ENCODE measurements at regions not wholly inside any gene's neighbourhood (a gene's known extent, or its start where the extent isn't known, plus 50 kb on each side); places are given as distances from the start of the nearest gene placed in this dataset.
A peak's percentile ranks its signal among the peaks of the same experiment; 100 is the strongest.

DNA sequence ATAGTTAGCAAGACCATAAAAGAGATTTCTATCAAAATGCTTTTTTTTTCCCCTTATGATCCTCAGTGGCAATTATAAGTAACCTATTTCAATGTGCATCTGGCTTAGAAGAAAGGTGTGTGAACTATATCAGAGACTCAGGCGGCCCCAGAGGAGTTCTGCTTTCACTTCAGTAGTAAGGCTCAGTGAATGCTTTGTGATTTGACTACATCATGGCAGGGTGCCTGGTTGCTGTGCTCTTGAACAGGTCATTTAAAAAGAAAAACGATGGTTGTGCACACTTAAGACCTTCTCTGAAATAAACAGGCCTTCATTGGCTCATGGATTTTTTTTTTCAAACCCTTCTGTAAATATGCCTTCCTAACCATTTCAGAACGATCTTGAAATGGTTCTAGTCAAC lies 400.4 kb upstream of the RARB start:
- no peak overlapping the region for H3K27ac ChIP-seq
- POLR2A ChIA-PET (ENCODE audit: low non-redundant PET) = no interaction called here
- TF ChIP-seq, protein P1, sequence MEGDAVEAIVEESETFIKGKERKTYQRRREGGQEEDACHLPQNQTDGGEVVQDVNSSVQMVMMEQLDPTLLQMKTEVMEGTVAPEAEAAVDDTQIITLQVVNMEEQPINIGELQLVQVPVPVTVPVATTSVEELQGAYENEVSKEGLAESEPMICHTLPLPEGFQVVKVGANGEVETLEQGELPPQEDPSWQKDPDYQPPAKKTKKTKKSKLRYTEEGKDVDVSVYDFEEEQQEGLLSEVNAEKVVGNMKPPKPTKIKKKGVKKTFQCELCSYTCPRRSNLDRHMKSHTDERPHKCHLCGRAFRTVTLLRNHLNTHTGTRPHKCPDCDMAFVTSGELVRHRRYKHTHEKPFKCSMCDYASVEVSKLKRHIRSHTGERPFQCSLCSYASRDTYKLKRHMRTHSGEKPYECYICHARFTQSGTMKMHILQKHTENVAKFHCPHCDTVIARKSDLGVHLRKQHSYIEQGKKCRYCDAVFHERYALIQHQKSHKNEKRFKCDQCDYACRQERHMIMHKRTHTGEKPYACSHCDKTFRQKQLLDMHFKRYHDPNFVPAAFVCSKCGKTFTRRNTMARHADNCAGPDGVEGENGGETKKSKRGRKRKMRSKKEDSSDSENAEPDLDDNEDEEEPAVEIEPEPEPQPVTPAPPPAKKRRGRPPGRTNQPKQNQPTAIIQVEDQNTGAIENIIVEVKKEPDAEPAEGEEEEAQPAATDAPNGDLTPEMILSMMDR (conservative IDR thresholded peaks at IDR 0.05; ENCODE audit: low read depth) = no peak
- no peak for DNase-seq (ENCODE audit: low spot score)
- CTCF ChIA-PET = no interaction called here

DNA sequence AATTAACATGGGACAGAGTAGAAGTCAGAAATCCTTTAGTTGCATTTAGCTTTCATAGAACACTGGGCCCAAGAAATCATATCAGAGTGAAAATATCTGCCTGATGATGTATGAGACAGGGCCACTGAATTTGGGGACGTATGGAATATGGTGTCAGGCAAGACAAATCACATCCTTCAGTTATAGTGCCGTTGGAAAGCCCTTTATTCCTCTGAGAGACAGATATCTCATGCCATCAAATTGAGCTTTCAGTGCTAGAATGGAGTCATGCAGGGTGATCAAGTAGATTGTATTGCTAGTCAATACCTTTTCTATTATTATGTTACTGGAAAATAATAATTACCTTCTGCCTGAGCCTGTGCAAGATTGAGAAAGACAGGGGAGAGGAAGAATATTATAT lies 398.2 kb upstream of the RARB start:
- TF ChIP-seq, protein P1 (conservative IDR thresholded peaks at IDR 0.05; ENCODE audit: low read depth) = no peak
- no peak for DNase-seq (ENCODE audit: low spot score)
- ChIA-PET CTCF (no interaction called here), POLR2A (ENCODE audit: low non-redundant PET) (no interaction called here)
- H3K27ac ChIP-seq = no peak overlapping the region

DNA sequence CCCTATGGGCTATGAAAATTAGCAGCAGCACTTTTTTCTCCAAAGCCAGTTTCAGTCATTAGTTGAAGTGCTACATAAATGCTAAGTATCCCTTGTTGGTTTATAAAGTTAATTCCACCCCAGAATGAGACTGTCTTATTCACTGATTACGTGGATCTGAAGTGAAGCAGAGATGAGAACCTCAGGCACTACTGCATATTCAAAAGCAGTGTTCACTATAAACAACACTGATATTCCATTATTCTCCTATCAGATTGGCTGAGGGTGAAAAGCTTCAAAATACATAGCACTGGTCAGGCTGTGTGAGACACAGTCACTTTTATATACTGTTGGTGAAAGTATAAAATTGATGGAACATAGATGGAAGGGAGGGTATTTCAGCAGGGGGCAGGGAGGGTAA lies 395.7 kb upstream of the RARB start:
- no peak for DNase-seq (ENCODE audit: low spot score)
- H3K27ac ChIP-seq = no peak overlapping the region
- POLR2A ChIA-PET (ENCODE audit: low non-redundant PET) = no interaction called here
- TF ChIP-seq, protein P1 (conservative IDR thresholded peaks at IDR 0.05; ENCODE audit: low read depth) = no peak
- CTCF ChIA-PET = no interaction called here

DNA sequence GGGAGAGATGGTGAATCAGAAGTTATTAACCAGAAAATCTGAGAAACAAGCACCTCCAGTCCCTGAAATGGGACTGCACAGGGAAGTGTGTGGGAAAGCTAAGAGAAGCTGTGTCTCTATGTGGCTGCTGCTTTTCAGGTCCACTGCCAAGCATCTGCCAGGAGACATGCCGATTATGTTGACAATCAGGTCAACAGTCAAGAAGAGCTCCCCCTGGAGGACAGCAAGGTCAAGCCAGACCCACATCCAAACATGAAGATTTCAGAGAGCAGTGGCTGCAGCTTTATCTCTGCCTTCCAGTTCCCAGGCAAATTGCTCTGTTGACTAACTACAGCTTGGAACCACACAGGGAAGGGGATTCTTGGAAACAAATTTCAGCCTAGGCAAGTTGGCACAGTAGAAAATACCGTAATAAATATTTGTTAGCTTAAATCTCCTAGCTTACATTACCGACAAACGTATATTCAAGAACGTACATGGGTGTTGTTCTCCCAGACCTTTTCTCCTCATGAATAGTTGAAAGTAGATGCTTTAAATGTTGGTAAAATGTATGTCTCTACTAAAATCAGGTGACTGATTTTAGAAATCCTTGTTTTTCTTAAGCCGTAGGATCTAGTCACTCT lies 394.5 kb upstream of the RARB start:
- ChIA-PET CTCF (interaction anchor here (0.6 kb wide), 4 partner anchors 9 to 319 kb away, joined by 3 read pairs; no protein-coding TSS in a partner anchor), POLR2A (ENCODE audit: low non-redundant PET) (no interaction called here)
- TF ChIP-seq, protein P1 (conservative IDR thresholded peaks at IDR 0.05; ENCODE audit: low read depth) = 0 out of 2 replicates have a peak, but pooled peaks have one; percentile 18
- no peak overlapping the region for H3K27ac ChIP-seq
- DNase-seq (ENCODE audit: low spot score) = peak; percentile 1

DNA sequence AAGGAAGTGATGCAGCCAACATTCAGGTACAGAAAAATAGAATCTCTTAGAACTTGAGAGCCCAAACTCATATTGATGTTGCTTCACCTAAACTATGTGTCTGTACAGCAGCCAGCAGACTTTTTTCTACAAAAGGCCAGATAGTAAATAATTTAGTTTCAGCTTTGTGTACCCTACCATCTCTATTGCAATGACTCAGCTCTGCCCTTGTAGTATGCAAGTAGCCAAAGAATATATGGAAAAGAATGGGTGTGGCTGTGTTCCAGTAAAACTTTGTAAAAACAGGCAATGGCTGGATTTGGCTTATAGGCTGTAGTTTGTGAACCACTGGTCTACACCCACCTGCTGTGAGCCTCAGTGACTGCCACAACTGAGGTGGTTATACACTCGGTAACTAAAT lies 392.5 kb upstream of the RARB start:
- ChIA-PET POLR2A (ENCODE audit: low non-redundant PET) (no interaction called here), CTCF (interaction anchor here (0.6 kb wide), 1 partner anchor 170 kb away, joined by 3 read pairs; no protein-coding TSS in a partner anchor)
- TF ChIP-seq, protein P1 (conservative IDR thresholded peaks at IDR 0.05; ENCODE audit: low read depth) = no peak
- no peak overlapping the region for H3K27ac ChIP-seq
- no peak for DNase-seq (ENCODE audit: low spot score)

DNA sequence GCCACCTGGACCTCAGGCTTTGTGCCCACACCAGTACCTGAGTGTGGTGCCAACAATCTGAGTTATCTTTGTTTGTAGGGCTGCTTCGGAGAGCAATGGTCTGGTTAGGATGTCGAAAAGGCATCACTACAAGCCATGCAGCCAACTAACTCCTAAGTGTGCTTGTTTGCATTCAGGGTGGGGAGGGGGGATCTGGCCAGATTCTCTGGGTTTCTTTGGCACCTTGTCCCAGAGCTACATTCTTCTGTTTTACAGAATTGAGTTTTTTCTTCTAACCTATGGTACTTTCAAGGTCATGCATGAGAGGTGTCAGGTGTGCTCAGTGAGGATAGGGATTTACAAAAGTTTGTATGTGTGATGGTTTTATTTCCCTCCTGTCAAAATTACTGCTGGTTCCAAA lies 391.4 kb upstream of the RARB start:
- ChIA-PET POLR2A (ENCODE audit: low non-redundant PET) (no interaction called here), CTCF (interaction anchor here (0.6 kb wide), 2 partner anchors 357 to 484 kb away, joined by 3 read pairs; no protein-coding TSS in a partner anchor)
- no peak overlapping the region for H3K27ac ChIP-seq
- DNase-seq (ENCODE audit: low spot score) = no peak
- TF ChIP-seq, protein P1 (conservative IDR thresholded peaks at IDR 0.05; ENCODE audit: low read depth) = no peak

Measured in RWPE1 (cell line).